HG02610 (cell line): ENCODE measurements at regions not wholly inside any gene's neighbourhood (a gene's known extent, or its start where the extent isn't known, plus 50 kb on each side); places are given as distances from the start of the nearest gene placed in this dataset.

Experiments
- ATAC-seq: cut with Tn5 transposase; IDR thresholded peaks from one replicate; pipeline ENCODE4 v1.9.1; 2021; ENCODE audit warnings: mild to moderate bottlenecking, moderate library complexity; ENCODE audit not compliant: unreplicated experiment

GRCh38 chr6:18667612-18668011 is 280.5 kb downstream of the RNF144B start:
- no peak for ATAC-seq

DNA sequence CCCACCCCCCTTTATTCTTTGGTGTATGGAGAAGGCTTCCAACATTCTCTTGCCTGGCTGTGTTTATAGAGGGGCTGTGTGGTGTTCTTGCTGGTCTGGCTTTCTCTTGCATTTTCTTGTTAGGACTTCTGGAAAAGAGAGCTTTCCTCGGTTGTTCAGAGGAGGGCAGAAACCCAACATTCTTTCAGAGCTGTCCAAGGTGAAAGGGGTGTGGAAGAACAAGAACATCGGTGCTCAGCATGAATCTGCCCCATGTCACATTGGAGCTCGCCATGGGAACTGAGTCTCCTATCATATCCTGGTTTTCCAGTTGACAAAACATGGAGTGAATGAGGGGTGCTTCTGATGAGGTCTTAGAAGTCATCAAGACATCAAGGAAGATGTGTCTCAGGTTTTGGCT is 281.8 kb downstream of the RNF144B start:
- no peak for ATAC-seq

DNA sequence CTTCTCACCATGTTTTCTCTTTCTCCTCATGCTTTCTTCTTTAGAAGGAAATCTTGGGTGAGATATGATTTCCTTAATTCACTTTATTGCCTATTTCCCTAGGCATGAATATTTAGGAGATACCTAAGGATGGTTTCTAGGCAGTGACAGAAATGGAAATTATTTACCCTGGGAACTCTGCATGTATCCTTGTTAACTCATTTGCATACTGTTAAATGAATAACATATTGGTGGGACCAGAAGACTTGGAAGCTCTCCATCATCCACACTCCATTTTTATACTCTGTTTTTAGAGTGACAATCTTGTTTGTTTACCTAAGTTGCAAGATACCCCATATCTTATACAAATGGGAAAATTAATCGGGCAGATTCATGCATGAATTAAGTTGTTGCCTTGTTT is 285.7 kb downstream of the RNF144B start:
- no peak for ATAC-seq

DNA sequence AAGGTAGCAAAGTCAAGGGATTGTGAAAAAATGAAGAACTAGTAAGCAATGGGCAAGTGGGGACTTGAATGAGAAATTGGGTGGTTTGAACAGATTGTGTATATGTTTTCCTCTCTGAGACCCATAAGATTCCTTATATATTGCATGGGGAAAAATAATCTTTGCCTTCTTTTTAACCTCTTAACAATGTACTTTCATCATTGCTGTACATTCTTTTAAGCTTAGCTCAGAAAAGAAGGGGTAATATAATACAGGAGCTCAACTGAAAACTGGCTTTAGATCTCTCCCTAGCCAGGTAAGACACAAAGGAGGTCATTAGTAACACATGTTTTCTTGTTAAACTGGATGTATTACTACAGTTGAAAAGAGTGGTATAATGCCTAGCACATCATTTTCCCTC is 287.2 kb downstream of the RNF144B start:
- no peak for ATAC-seq

- no peak for ATAC-seq
These were observed 288.7 kb downstream of the RNF144B start for GRCh38 chr6:18675881-18676280.

- no peak for ATAC-seq
These were observed 289.4 kb downstream of the RNF144B start for GRCh38 chr6:18676548-18676947.

GRCh38 chr6:18680842-18681241 is 293.7 kb downstream of the RNF144B start:
- ATAC-seq = no peak

- no peak for ATAC-seq
These were observed 294.8 kb downstream of the RNF144B start for GRCh38 chr6:18681832-18682503.

GRCh38 chr6:18684343-18684742 is 297.2 kb downstream of the RNF144B start:
- no peak for ATAC-seq

GRCh38 chr6:18692929-18693685 is 306.0 kb downstream of the RNF144B start:
- no peak for ATAC-seq

DNA sequence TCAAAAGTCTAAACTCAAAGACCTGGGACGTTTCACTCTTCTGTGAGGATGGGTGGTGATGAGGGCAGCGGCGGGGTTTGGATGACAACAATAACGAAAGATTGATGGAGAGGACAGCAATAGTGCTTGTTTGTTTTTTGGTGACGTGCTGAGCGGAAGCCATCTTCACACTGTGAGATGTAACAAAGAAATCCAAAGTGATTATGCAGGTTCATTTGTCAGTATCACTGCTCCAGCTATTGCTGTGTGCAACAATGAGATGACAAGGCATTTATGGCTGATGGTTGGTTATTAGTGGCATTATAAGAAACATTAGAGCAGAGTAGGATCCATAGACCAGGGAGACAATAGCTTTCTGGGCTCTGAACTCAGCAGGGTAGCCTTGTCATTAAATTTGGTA is 306.7 kb downstream of the RNF144B start:
- ATAC-seq = no peak

DNA sequence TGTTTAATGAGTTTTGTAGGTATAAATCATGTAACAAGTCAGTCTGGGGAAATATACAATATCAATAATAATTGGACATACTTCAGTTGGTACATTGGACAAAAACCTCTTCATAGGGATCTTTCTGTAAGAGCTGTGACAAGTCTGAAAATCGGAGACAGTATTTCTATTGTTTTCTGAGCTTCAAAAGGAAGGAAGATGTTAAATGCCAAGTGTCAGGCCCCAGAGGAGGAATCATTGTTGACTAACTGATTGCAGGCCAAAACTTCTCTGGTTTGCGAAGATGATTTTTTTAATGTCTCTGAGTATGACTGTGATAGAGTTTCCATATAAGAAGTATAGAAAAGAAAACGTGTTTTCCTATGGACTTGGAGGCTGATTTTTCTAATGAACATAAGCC is 316.4 kb downstream of the RNF144B start:
- ATAC-seq = no peak

GRCh38 chr6:18707714-18708439 is 320.7 kb downstream of the RNF144B start:
- no peak for ATAC-seq

DNA sequence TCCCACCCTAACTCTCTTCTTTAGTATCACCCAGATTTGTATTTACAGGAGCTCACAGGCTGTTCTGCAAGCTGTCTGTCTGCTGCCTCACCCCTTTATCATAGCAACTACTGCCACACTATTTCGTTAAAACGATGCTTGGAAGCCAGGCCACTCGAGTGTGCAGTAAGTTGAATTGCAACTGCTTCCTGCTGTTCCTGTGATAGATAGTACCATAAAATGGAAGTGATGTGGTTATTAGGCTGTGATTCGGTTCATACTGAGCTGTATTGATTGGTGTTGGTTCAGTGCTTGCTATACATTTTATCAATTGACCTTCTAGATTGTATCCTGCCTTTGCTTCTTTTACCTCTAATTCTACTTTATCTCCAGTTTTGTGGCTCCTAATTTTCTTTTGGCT is 325.4 kb downstream of the RNF144B start:
- ATAC-seq = no peak

DNA sequence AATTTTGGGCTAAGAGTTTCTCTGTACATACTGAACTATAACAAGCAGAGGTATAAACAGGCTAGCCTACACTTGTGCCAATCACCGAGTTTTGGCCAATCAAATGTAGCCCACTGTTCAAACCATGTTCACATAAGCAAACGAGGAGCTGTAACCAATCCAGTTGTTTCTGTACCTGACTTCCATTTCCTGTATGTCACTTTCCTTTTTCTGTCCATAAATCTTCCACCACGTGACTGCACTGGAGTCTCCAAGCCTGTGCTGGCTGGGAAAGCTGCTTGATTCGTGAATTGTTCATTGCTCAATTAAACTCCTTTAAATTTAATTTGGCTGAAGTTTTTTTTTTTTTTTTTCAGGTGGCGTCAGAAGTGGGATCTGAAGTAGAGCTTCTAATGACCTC is 332.9 kb downstream of the RNF144B start:
- ATAC-seq = no peak

DNA sequence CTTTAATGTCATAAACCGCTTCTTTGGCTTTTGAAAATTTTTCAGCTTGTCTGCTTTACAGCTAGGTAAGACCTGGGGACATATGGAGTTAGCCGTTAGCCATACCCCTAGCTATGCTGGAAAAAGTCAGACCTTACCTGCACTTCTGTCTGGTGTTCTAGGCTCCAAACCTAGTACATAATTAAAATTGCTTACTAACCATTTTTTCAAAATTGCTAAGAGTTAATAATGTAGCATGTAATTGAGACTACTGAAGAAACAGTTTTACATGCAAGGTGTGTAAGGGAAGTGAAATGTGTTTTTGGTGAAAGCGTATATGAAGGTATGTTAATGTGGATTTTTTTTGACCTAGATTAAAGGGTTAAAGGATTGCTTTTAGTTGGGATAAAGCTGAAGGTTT is 336.9 kb downstream of the RNF144B start:
- no peak for ATAC-seq

DNA sequence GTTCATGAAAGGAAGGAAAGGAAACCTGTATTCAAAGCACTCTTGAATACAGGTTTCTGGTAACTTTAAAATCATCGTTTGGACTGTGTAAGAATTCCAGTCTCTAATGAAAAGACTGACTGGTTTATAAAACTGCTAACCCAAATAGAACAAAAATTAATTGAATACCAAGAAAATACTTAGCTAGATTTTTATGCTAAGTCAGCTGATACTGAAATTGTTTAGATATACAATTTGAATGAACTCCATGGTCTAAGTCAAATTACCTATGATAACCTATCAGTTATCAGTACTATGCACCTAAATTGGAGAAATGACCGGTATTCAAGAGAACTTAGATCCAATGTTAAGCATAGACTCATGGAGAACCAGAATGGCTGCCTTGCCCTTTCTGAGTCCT is 338.3 kb downstream of the RNF144B start:
- no peak for ATAC-seq

DNA sequence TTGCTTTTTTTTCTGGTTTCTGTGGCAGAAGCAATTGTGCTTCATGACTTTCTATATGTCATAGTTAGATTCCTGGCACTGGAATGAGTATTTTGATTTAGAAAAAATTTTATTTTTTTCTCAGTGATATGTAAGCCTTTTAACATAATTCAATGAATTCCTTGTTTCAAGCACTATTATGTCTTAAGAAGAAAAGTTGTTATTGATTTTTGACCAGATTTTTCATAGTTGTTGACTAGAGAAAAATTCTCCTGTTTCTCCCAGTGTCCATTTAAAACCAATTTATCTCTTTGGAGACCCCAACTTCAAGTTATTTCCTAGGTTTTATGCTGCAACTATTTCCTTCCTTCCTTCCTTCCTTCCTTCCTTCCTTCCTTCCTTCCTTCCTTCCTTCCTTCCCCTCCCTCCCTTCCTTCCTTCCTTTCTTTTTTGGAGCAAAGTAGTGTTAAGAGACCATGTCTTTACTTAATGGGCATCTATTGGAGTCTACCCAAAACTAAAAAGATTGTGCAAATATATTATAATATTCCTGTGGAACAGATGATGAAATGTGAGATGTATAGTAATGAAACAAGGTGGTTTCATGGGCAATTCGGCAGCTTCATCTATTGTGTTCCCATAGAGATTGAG is 346.9 kb downstream of the RNF144B start:
- no peak for ATAC-seq

DNA sequence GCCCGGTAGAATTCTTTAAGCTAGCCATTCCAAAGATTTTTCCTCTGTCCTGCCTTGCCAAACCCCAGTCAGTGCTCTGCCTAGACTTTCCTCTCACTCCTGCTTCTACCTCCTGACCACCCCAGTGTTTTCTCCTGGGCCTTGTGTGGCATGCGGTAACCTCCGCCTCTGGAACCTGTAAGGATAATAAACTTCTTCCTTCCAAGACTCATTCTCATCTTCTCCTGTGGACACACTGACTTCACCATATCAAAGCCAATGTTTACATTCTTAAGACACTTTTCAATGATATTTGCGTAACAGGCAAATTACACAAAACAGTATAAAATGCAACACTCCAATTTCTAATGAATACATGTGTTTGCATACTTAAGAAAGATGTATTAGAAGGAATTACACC is 354.6 kb downstream of the RNF144B start:
- no peak for ATAC-seq

DNA sequence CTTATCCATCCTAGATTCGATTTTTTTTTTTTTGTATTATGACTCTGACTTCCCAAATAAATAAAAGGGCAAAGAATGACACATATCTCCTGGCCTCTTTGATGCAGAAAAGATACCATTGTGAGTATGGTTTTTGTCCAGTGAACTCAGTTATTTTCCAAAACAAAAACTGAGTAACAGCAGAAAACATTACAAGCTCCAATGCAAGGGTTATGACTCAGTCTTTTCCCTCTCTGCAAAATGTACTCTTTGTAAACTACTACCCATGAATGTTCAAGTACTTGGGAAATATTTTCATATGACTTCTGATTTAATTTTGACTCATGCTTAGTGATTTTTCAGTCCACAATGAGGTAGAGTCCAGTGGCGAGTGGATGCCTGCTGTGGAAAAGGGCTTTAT is 355.3 kb downstream of the RNF144B start:
- ATAC-seq = no peak

GRCh38 chr6:18746727-18747126 is 359.6 kb downstream of the RNF144B start:
- no peak for ATAC-seq

GRCh38 chr6:18748314-18748713 is 361.2 kb downstream of the RNF144B start:
- ATAC-seq = no peak
